ENCODE measurements at regions not wholly inside any gene's neighbourhood (a gene's known extent, or its start where the extent isn't known, plus 50 kb on each side); places are given as distances from the start of the nearest gene placed in this dataset.
A peak's percentile ranks its signal among the peaks of the same experiment; 100 is the strongest.
"Not testable (repeated sequence)": the region's sequence is repeated elsewhere in the genome, so short reads cannot be mapped to it uniquely, and the experiment has no call there.

- intact Hi-C loops (cut with micrococcal nuclease), result no loop called here
- ATAC-seq (ENCODE audit: low read depth), result no peak
- CTCF ChIA-PET, result no interaction called here
- POLR2A ChIA-PET, result no interaction called here
- DNase-seq, result no peak
- H3K27ac Mint-ChIP-seq, result no peak overlapping the region
- no peaks in the 10 kb centered on the region for H3K36me3 Mint-ChIP-seq (ENCODE audit: low read depth)
- H3K4me1 Mint-ChIP-seq, result no peaks in the 10 kb centered on the region
- H3K9me3 Mint-ChIP-seq, result peaks cover 8% of the 10 kb centered on the region
- no peak for TF ChIP-seq CTCF (IDR thresholded peaks at IDR 0.05)
- no peaks in the 10 kb centered on the region for H3K27me3 Mint-ChIP-seq
- no peak overlapping the region for H3K4me3 Mint-ChIP-seq
Observed at GRCh38 chr3:83230841-83231240, 1469.4 kb upstream of the GBE1 start.

GRCh38 chr3:83230376-83230775 lies 1468.9 kb upstream of the GBE1 start:
- no peak for ATAC-seq (ENCODE audit: low read depth)
- Mint-ChIP-seq H3K27me3 (no peaks in the 10 kb centered on the region), H3K27ac (no peak overlapping the region), H3K36me3 (ENCODE audit: low read depth) (no peaks in the 10 kb centered on the region), H3K9me3 (peaks cover 8% of the 10 kb centered on the region), H3K4me1 (no peaks in the 10 kb centered on the region), H3K4me3 (no peak overlapping the region)
- no peak for TF ChIP-seq CTCF (IDR thresholded peaks at IDR 0.05)
- CTCF ChIA-PET, result no interaction called here
- no peak for DNase-seq
- intact Hi-C loops (cut with micrococcal nuclease), result no loop called here
- POLR2A ChIA-PET, result no interaction called here

- no peak for TF ChIP-seq CTCF (IDR thresholded peaks at IDR 0.05)
- CTCF ChIA-PET, result no interaction called here
- POLR2A ChIA-PET, result no interaction called here
- no peak overlapping the region for H3K27ac Mint-ChIP-seq
- ATAC-seq (ENCODE audit: low read depth) (no peak), DNase-seq (no peak)
- H3K9me3 Mint-ChIP-seq, result peaks cover 4% of the 10 kb centered on the region
- intact Hi-C loops (cut with micrococcal nuclease), result no loop called here
- H3K4me1 Mint-ChIP-seq, result no peaks in the 10 kb centered on the region
- no peaks in the 10 kb centered on the region for H3K36me3 Mint-ChIP-seq (ENCODE audit: low read depth)
- no peaks in the 10 kb centered on the region for H3K27me3 Mint-ChIP-seq
- no peak overlapping the region for H3K4me3 Mint-ChIP-seq
Observed at GRCh38 chr3:83226751-83227150, 1465.3 kb upstream of the GBE1 start.

- Mint-ChIP-seq H3K27ac (no peak overlapping the region), H3K9me3 (peaks cover 4% of the 10 kb centered on the region), H3K4me1 (no peaks in the 10 kb centered on the region), H3K27me3 (no peaks in the 10 kb centered on the region), H3K4me3 (no peak overlapping the region), H3K36me3 (ENCODE audit: low read depth) (no peaks in the 10 kb centered on the region)
- no peak for ATAC-seq (ENCODE audit: low read depth)
- no peak for TF ChIP-seq CTCF (IDR thresholded peaks at IDR 0.05)
- ChIA-PET CTCF (no interaction called here), POLR2A (no interaction called here)
- intact Hi-C loops (cut with micrococcal nuclease), result no loop called here
- DNase-seq, result no peak
Observed at GRCh38 chr3:83224101-83224868, 1462.8 kb upstream of the GBE1 start.

- CTCF ChIA-PET, result no interaction called here
- H3K9me3 Mint-ChIP-seq, result peaks cover 7% of the 10 kb centered on the region
- no peak overlapping the region for H3K4me3 Mint-ChIP-seq
- H3K27me3 Mint-ChIP-seq, result no peaks in the 10 kb centered on the region
- ATAC-seq (ENCODE audit: low read depth) (no peak), DNase-seq (peak; percentile 5)
- TF ChIP-seq CTCF (IDR thresholded peaks at IDR 0.05), result no peak
- no peaks in the 10 kb centered on the region for H3K4me1 Mint-ChIP-seq
- no peaks in the 10 kb centered on the region for H3K36me3 Mint-ChIP-seq (ENCODE audit: low read depth)
- intact Hi-C loops (cut with micrococcal nuclease), result no loop called here
- no peak overlapping the region for H3K27ac Mint-ChIP-seq
- POLR2A ChIA-PET, result no interaction called here
Observed at GRCh38 chr3:83218383-83219200, 1457.1 kb upstream of the GBE1 start.

- DNase-seq; H3K27me3 Mint-ChIP-seq; H3K36me3 Mint-ChIP-seq (ENCODE audit: low read depth); CTCF ChIA-PET; H3K27ac Mint-ChIP-seq; intact Hi-C loops (cut with micrococcal nuclease); H3K9me3 Mint-ChIP-seq; H3K4me3 Mint-ChIP-seq; POLR2A ChIA-PET; ATAC-seq (ENCODE audit: low read depth); H3K4me1 Mint-ChIP-seq: not testable (repeated sequence)
Observed at GRCh38 chr3:83217595-83218118, 1456.2 kb upstream of the GBE1 start.

Data from activated B cell treated with CpG ODN at 0.5 μM for 24 hours (primary cell).